ENCODE measurements at regions not wholly inside any gene's neighbourhood (a gene's known extent, or its start where the extent isn't known, plus 50 kb on each side); places are given as distances from the start of the nearest gene placed in this dataset.

DNA sequence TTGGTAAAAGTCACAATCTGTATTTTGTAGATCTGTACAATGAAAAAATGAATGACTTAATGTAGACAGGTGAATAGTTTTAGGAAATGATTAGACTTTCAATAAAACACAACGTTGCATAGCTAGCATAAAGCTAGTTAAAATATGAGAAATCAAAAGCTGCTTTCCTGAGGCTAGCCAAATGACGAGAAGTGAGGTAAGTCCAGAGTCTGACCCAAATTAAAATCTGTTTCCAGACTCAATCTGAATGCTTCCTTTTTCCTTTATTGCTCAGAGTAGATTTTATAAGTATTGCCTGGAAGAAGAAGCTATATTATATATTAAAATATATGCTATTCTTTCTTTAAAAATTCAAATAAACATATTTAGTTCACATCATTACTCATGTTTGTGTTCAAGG, 615.4 kb downstream of the CD109 start:
- H3K36me3 ChIP-seq: no peaks in the 10 kb centered on the region
- no peaks in the 10 kb centered on the region for H3K4me1 ChIP-seq (replicated peaks)
- TF ChIP-seq, protein P1, sequence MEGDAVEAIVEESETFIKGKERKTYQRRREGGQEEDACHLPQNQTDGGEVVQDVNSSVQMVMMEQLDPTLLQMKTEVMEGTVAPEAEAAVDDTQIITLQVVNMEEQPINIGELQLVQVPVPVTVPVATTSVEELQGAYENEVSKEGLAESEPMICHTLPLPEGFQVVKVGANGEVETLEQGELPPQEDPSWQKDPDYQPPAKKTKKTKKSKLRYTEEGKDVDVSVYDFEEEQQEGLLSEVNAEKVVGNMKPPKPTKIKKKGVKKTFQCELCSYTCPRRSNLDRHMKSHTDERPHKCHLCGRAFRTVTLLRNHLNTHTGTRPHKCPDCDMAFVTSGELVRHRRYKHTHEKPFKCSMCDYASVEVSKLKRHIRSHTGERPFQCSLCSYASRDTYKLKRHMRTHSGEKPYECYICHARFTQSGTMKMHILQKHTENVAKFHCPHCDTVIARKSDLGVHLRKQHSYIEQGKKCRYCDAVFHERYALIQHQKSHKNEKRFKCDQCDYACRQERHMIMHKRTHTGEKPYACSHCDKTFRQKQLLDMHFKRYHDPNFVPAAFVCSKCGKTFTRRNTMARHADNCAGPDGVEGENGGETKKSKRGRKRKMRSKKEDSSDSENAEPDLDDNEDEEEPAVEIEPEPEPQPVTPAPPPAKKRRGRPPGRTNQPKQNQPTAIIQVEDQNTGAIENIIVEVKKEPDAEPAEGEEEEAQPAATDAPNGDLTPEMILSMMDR (IDR thresholded peaks at IDR 0.05): no peak
- TF ChIP-seq POLR2A (IDR thresholded peaks at IDR 0.05): no peak
- TF ChIP-seq POLR2AphosphoS5 (IDR thresholded peaks at IDR 0.05): no peak
- intact Hi-C loops (cut with DNase I): no loop called here
- no peak overlapping the region for H3K27ac ChIP-seq
- no peaks in the 10 kb centered on the region for H3K27me3 ChIP-seq (replicated peaks; ENCODE audit: insufficient read depth)
- H3K9me3 ChIP-seq: no peaks in the 10 kb centered on the region
- no peak overlapping the region for H3K4me3 ChIP-seq
- WGBS: 55% methylated on average over 2 of the region's 2 CpGs
- DNase-seq (ENCODE audit: low spot score): no peak

DNA sequence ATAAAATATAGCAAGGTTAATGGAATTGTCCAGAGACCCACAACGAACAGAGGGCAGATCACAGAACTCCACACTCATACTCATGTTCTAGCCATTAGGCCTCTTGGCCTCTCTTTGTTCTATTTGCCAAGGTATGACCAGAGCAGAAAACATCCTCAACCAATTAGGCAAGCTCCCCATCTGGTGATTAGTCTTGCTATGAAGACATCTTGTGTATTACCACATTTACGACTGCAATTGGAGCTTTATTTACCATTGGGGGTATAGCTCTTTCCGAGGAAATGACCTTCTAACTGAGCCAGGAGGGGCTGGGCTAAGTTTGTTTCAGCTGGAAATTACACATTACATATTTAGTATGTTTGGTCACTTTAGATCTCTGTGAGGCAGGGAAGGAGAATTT, 593.9 kb downstream of the CD109 start:
- H3K36me3 ChIP-seq: no peaks in the 10 kb centered on the region
- H3K4me3 ChIP-seq: no peak overlapping the region
- WGBS: 42% methylated on average over 3 of the region's 3 CpGs
- TF ChIP-seq POLR2AphosphoS5 (IDR thresholded peaks at IDR 0.05) (no peak), POLR2A (IDR thresholded peaks at IDR 0.05) (no peak)
- no peaks in the 10 kb centered on the region for H3K9me3 ChIP-seq
- intact Hi-C loops (cut with DNase I): no loop called here
- H3K4me1 ChIP-seq (replicated peaks): no peaks in the 10 kb centered on the region
- no peaks in the 10 kb centered on the region for H3K27me3 ChIP-seq (replicated peaks; ENCODE audit: insufficient read depth)
- DNase-seq (ENCODE audit: low spot score): no peak
- H3K27ac ChIP-seq: no peak overlapping the region

DNA sequence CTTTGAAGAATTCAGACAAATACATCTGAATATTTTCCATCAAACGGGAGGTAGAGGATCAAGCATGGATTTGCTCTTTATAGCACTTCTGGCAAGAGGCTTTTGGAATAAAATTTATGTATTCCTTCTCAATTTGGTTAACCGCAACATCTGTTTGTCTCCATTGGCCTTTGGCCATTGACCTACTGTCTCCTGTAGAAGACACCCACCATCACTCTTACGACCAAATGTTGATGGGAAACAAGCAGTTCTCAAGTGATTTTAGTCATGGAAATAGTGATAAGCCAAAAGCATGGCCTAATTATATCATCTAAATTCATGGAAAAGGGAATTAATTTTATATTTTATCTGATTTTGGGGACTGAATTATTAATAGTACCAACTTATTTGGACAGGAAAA, 591.9 kb downstream of the CD109 start:
- Histone ChIP-seq H3K27ac (no peak overlapping the region), H3K36me3 (no peaks in the 10 kb centered on the region), H3K4me3 (no peak overlapping the region), H3K4me1 (replicated peaks) (no peaks in the 10 kb centered on the region), H3K27me3 (replicated peaks; ENCODE audit: insufficient read depth) (no peaks in the 10 kb centered on the region), H3K9me3 (no peaks in the 10 kb centered on the region)
- TF ChIP-seq POLR2AphosphoS5 (IDR thresholded peaks at IDR 0.05) (no peak), POLR2A (IDR thresholded peaks at IDR 0.05) (no peak)
- TF ChIP-seq, protein P1 (IDR thresholded peaks at IDR 0.05): no peak
- WGBS: 75% methylated on average over 3 of the region's 3 CpGs
- DNase-seq (ENCODE audit: low spot score): no peak
- intact Hi-C loops (cut with DNase I): no loop called here

DNA sequence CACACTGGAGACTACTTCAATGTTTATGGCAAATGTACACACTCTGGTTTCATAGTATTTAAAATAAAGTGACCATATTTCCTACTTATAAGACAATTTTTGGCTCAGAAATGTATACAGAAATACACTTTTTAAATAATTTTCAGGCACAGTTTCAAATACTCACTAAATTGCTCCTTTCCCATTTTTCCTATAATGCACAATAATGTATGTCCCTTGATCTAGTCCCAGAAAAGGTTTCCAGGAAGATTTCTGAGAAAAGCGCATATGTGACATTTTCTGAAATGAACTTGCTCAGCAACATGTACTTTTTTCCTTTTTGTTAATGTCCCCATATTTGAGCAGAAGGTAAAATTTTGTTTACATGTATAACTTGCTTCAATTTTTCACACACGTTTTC, 591.4 kb downstream of the CD109 start:
- Histone ChIP-seq H3K4me3 (no peak overlapping the region), H3K27me3 (replicated peaks; ENCODE audit: insufficient read depth) (no peaks in the 10 kb centered on the region), H3K4me1 (replicated peaks) (no peaks in the 10 kb centered on the region), H3K36me3 (no peaks in the 10 kb centered on the region), H3K9me3 (no peaks in the 10 kb centered on the region), H3K27ac (no peak overlapping the region)
- 79% methylated on average over 2 of the region's 2 CpGs for WGBS
- TF ChIP-seq, protein P1 (IDR thresholded peaks at IDR 0.05): no peak
- TF ChIP-seq POLR2AphosphoS5 (IDR thresholded peaks at IDR 0.05) (no peak), POLR2A (IDR thresholded peaks at IDR 0.05) (no peak)
- intact Hi-C loops (cut with DNase I): no loop called here
- no peak for DNase-seq (ENCODE audit: low spot score)

DNA sequence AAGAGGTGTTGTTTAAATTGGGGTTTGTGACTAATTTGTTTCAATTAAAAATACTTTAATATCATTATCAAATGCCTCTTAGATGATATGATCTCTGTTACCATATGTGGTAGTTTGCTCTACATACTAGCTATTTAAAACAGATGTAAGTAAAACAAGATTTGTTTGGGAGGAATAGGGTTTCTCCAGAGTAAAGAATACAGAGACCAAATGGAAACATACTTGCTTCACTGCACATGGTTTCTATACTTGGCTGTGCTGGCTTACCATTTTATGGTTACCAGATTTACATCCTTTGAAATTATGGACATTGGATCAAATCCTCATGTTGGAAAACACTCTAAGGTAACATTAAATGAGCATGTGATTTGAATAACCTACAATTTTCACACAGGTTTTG, 588.3 kb downstream of the CD109 start:
- intact Hi-C loops (cut with DNase I): no loop called here
- Histone ChIP-seq H3K27me3 (replicated peaks; ENCODE audit: insufficient read depth) (no peaks in the 10 kb centered on the region), H3K36me3 (no peaks in the 10 kb centered on the region), H3K4me1 (replicated peaks) (no peaks in the 10 kb centered on the region), H3K4me3 (no peak overlapping the region), H3K27ac (no peak overlapping the region), H3K9me3 (no peaks in the 10 kb centered on the region)
- no peak for DNase-seq (ENCODE audit: low spot score)
- TF ChIP-seq POLR2A (IDR thresholded peaks at IDR 0.05): no peak
- TF ChIP-seq, protein P1 (IDR thresholded peaks at IDR 0.05): no peak
- no peak for TF ChIP-seq POLR2AphosphoS5 (IDR thresholded peaks at IDR 0.05)
